NB4 (cell line): ENCODE measurements at regions not wholly inside any gene's neighbourhood (a gene's known extent, or its start where the extent isn't known, plus 50 kb on each side); places are given as distances from the start of the nearest gene placed in this dataset.

Source experiments
- POLR2A ChIP-seq: IDR thresholded peaks from 2 replicates; pipeline ENCODE4 v1.6.1; 2011; ENCODE audit warnings: mild to moderate bottlenecking; ENCODE audit not compliant: insufficient read length; ENCODE audit errors: extremely low read depth
- TF ChIP-seq, protein P1 (sequence below): IDR thresholded peaks from one replicate; pipeline ENCODE4 v1.5.1; 2012; ENCODE audit warnings: low read depth, low read length

DNA sequence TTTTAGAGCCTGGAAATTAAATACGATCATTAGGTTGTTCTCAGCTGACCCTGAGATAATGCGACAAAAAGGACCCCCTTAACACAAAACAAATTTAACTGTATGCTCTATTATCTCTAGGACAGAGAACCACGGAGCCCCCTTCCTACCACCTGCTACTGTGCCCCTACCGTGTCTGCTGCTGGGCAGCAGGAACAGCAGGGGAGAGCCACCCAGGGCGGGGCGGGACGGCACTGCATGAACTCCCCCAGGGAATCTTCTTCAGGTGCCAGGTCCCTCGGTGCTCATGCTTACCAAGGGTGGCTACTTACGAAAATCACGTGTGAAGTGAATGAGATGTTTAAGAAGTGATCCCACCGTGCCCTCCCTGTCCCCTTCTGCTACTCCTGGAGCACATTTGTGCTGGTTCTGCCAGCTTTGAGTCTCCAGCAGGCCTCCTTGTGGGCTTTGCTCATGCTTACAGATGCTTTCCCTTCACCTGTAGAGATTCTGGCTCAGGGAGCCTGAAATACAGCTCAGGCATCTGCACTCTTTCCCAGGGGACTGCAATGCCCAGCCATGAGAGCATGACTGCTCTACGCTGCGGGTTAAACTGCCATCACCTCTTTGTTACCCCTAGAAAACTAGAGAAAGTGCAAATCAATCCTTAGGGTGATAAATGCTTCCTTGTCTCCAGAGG is 59.9 kb downstream of the MRPL32 start:
- TF ChIP-seq, protein P1, sequence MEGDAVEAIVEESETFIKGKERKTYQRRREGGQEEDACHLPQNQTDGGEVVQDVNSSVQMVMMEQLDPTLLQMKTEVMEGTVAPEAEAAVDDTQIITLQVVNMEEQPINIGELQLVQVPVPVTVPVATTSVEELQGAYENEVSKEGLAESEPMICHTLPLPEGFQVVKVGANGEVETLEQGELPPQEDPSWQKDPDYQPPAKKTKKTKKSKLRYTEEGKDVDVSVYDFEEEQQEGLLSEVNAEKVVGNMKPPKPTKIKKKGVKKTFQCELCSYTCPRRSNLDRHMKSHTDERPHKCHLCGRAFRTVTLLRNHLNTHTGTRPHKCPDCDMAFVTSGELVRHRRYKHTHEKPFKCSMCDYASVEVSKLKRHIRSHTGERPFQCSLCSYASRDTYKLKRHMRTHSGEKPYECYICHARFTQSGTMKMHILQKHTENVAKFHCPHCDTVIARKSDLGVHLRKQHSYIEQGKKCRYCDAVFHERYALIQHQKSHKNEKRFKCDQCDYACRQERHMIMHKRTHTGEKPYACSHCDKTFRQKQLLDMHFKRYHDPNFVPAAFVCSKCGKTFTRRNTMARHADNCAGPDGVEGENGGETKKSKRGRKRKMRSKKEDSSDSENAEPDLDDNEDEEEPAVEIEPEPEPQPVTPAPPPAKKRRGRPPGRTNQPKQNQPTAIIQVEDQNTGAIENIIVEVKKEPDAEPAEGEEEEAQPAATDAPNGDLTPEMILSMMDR: no peak
- no peak for TF ChIP-seq POLR2A
